PC-9 (cell line): ENCODE measurements at regions not wholly inside any gene's neighbourhood (a gene's known extent, or its start where the extent isn't known, plus 50 kb on each side); places are given as distances from the start of the nearest gene placed in this dataset.

Experiments used
- BruUV-seq: library from RNA; stranded (reverse); fragments of 400-500 nt; replicated peaks from 2 replicates; lab custom pipeline; 2021; lab: Mats Ljungman, UMichigan
- CTCF ChIA-PET: fragments of 300-600 bp; sonication (Branson Sonifier 250); formaldehyde crosslinking; loops from one replicate; lab custom pipeline; 2022; ENCODE audit warnings: antibody characterized with exemption; lab: Charles Lee
- POLR2A ChIA-PET: fragments of 300-600 bp; sonication (Branson Sonifier 250); formaldehyde crosslinking; loops from one replicate; lab custom pipeline; 2022; ENCODE audit warnings: antibody characterized with exemption; ENCODE audit not compliant: unreplicated experiment; lab: Charles Lee
- DNase-seq, 2 experiments: peaks; one replicate each; pipeline versions ENCODE4 v3.0.0 to v3.0.0-alpha.2; 2015 to 2022; ENCODE audit warnings: mixed read lengths in 1 of 2
- H2AFZ ChIP-seq: fragments of 200-600 bp; sonication (generic); 2 replicates; pipeline ENCODE4 v1.8.1; 2017; ENCODE audit warnings: antibody characterized with exemption
- H3F3A ChIP-seq: fragments of 200-600 bp; sonication (generic); 2 replicates; pipeline ENCODE4 v1.8.1; 2017; ENCODE audit warnings: antibody characterized with exemption, mild to moderate bottlenecking, low read depth; ENCODE audit not compliant: insufficient read depth
- H3K27ac ChIP-seq: fragments of 200-600 bp; sonication (generic); 2 replicates; pipeline ENCODE4 v1.6.1; 2016; ENCODE audit warnings: mixed run types
- H3K27me3 ChIP-seq: fragments of 200-600 bp; sonication (generic); 2 replicates; pipeline ENCODE4 v1.6.1; 2016; ENCODE audit warnings: low read depth, mixed run types; ENCODE audit not compliant: insufficient read depth
- H3K36me3 ChIP-seq: fragments of 200-600 bp; sonication (generic); 2 replicates; pipeline ENCODE4 v1.6.1; 2016; ENCODE audit warnings: low read depth, mixed run types
- H3K4me1 ChIP-seq: fragments of 200-600 bp; sonication (generic); replicated peaks from 2 replicates; pipeline ENCODE4 v1.6.1; 2016; ENCODE audit warnings: mixed run types; ENCODE audit not compliant: insufficient read depth
- H3K4me2 ChIP-seq: fragments of 200-600 bp; sonication (generic); 2 replicates; pipeline ENCODE4 v1.6.1; 2017; ENCODE audit warnings: mixed run types
- H3K4me3 ChIP-seq: fragments of 200-600 bp; sonication (generic); 2 replicates; pipeline ENCODE4 v1.6.1; 2016; ENCODE audit warnings: mixed run types
- H3K79me2 ChIP-seq: fragments of 200-600 bp; sonication (generic); 2 replicates; pipeline ENCODE4 v1.6.1; 2017; ENCODE audit warnings: low read depth, mixed run types
- H3K9me2 ChIP-seq: fragments of 200-600 bp; sonication (generic); 2 replicates; pipeline ENCODE4 v1.8.1; 2017; ENCODE audit warnings: mild to moderate bottlenecking; ENCODE audit not compliant: insufficient read depth
- H3K9me3 ChIP-seq: fragments of 200-600 bp; sonication (generic); 2 replicates; pipeline ENCODE4 v1.8.1; 2016; ENCODE audit warnings: low read depth; ENCODE audit not compliant: insufficient read depth
- H4K20me1 ChIP-seq: fragments of 200-600 bp; sonication (generic); 2 replicates; pipeline ENCODE4 v1.8.1; 2017; ENCODE audit not compliant: insufficient read depth
- CTCF ChIP-seq: fragments of 200-600 bp; sonication (generic); conservative IDR thresholded peaks from 2 replicates; pipeline ENCODE4 v1.6.1; 2017; ENCODE audit warnings: mixed run types, antibody characterized with exemption, mild to moderate bottlenecking, moderate library complexity
- EZH2 ChIP-seq: fragments of 200-600 bp; sonication (generic); IDR thresholded peaks from 2 replicates; pipeline ENCODE4 v1.8.0; 2017; ENCODE audit warnings: antibody characterized with exemption, low read depth
- intact Hi-C: fragments of 100-400 bp; cut with micrococcal nuclease; formaldehyde crosslinking; loops from one replicate; pipeline ENCODE4 v1.10.0; 2022; ENCODE audit not compliant: unreplicated experiment

GRCh38 chr5:98330871-98331270 lies 442.6 kb upstream of the RGMB start:
- POLR2A ChIA-PET: no interaction called here
- DNase-seq: no peak
- CTCF ChIA-PET: no interaction called here

GRCh38 chr5:98333921-98334320 lies 439.5 kb upstream of the RGMB start:
- CTCF ChIA-PET: no interaction called here
- intact Hi-C loops: no loop called here
- no peaks in the 10 kb centered on the region for H3K9me2 ChIP-seq

More at GRCh38 chr5:98330871-98331270, 442.6 kb upstream of the RGMB start:
- no peaks in the 10 kb centered on the region for H3K27me3 ChIP-seq
- H3K4me2 ChIP-seq: no peak overlapping the region
- H2AFZ ChIP-seq: no peak overlapping the region
- no peaks in the 10 kb centered on the region for H4K20me1 ChIP-seq
- no peaks in the 10 kb centered on the region for H3K9me2 ChIP-seq
- no peaks in the 10 kb centered on the region for H3K4me1 ChIP-seq
- intact Hi-C loops: no loop called here
- H3K27ac ChIP-seq: no peak overlapping the region
- H3K9me3 ChIP-seq: 0 out of 2 replicates have a peak, but pooled peaks cover 7% of the 10 kb centered on the region
- no peak for TF ChIP-seq EZH2
- no peak for TF ChIP-seq CTCF
- no peaks in the 10 kb centered on the region for H3K79me2 ChIP-seq
- no TSS peak for BruUV-seq
- H3K4me3 ChIP-seq: no peak overlapping the region
- no peaks in the 10 kb centered on the region for H3F3A ChIP-seq
- H3K36me3 ChIP-seq: no peaks in the 10 kb centered on the region

GRCh38 chr5:98334946-98335345 lies 438.5 kb upstream of the RGMB start:
- ChIA-PET CTCF (no interaction called here), POLR2A (no interaction called here)
- H3K4me1 ChIP-seq: no peaks in the 10 kb centered on the region
- H3K27me3 ChIP-seq: no peaks in the 10 kb centered on the region
- H3K4me3 ChIP-seq: no peak overlapping the region
- TF ChIP-seq CTCF (no peak), EZH2 (no peak)
- 0 out of 2 replicates have a peak, but pooled peaks cover 7% of the 10 kb centered on the region for H3K9me3 ChIP-seq
- H3K36me3 ChIP-seq: no peaks in the 10 kb centered on the region
- BruUV-seq: no TSS peak
- no peak for DNase-seq
- H2AFZ ChIP-seq: no peak overlapping the region
- no peaks in the 10 kb centered on the region for H3K9me2 ChIP-seq
- H4K20me1 ChIP-seq: no peaks in the 10 kb centered on the region
- intact Hi-C loops: no loop called here
- no peaks in the 10 kb centered on the region for H3F3A ChIP-seq
- no peak overlapping the region for H3K27ac ChIP-seq
- no peak overlapping the region for H3K4me2 ChIP-seq
- H3K79me2 ChIP-seq: no peaks in the 10 kb centered on the region

More at GRCh38 chr5:98333921-98334320, 439.5 kb upstream of the RGMB start:
- no peak overlapping the region for H3K27ac ChIP-seq
- H3K9me3 ChIP-seq: 0 out of 2 replicates have a peak, but pooled peaks cover 7% of the 10 kb centered on the region
- no peaks in the 10 kb centered on the region for H3K4me1 ChIP-seq
- DNase-seq: no peak
- H3K4me3 ChIP-seq: no peak overlapping the region
- no peaks in the 10 kb centered on the region for H3K27me3 ChIP-seq
- no peaks in the 10 kb centered on the region for H3K79me2 ChIP-seq
- no peak overlapping the region for H2AFZ ChIP-seq
- H3K4me2 ChIP-seq: no peak overlapping the region
- BruUV-seq: no TSS peak
- H3F3A ChIP-seq: no peaks in the 10 kb centered on the region
- H3K36me3 ChIP-seq: no peaks in the 10 kb centered on the region
- no peaks in the 10 kb centered on the region for H4K20me1 ChIP-seq
- TF ChIP-seq CTCF (no peak), EZH2 (no peak)
- POLR2A ChIA-PET: no interaction called here
